Transverse colon (tissue), 4 donors: ENCODE measurements at regions not wholly inside any gene's neighbourhood (a gene's known extent, or its start where the extent isn't known, plus 50 kb on each side); places are given as distances from the start of the nearest gene placed in this dataset.
"Not testable (repeated sequence)": the region's sequence is repeated elsewhere in the genome, so short reads cannot be mapped to it uniquely, and the experiment has no call there.

Source experiments
- CTCF ChIP-seq, 5 experiments: fragments of 200-600 bp in 3 of 5; fragments of 450-650 bp in 2 of 5; sonication (generic) in 3 of 5; IDR thresholded peaks; 1 replicate in 2 of 5; 2 replicates in 3 of 5; pipeline ENCODE4 v1.5.1; 2016 to 2017; ENCODE audit warnings: antibody characterized with exemption in 5 of 5, inconsistent platforms in 3 of 5, mild to moderate bottlenecking in 2 of 5, moderate library complexity in 1 of 5
- EP300 ChIP-seq: sonication (generic); formaldehyde crosslinking; IDR thresholded peaks from one replicate; pipeline ENCODE4 v1.6.1; 2017; ENCODE audit warnings: antibody characterized with exemption, low read depth
- POLR2A ChIP-seq: fragments of 450-650 bp; IDR thresholded peaks from one replicate; pipeline ENCODE4 v1.6.1; 2016; ENCODE audit warnings: antibody characterized with exemption, mild to moderate bottlenecking, moderate library complexity
- POLR2AphosphoS5 ChIP-seq, 3 donors: sonication (generic); formaldehyde crosslinking; IDR thresholded peaks; one replicate each; pipeline ENCODE4 v1.6.1; 2016; ENCODE audit warnings: antibody characterized with exemption in 3 of 3

- TF ChIP-seq POLR2A; CTCF (IDR thresholded peaks at IDR 0.05); EP300; POLR2AphosphoS5 (IDR thresholded peaks at IDR 0.05): not testable (repeated sequence)
Observed at GRCh38 chr1:146287881-146288280, 59.1 kb upstream of the NOTCH2NLA start.
